ENCODE measurements at regions not wholly inside any gene's neighbourhood (a gene's known extent, or its start where the extent isn't known, plus 50 kb on each side); places are given as distances from the start of the nearest gene placed in this dataset.

DNA sequence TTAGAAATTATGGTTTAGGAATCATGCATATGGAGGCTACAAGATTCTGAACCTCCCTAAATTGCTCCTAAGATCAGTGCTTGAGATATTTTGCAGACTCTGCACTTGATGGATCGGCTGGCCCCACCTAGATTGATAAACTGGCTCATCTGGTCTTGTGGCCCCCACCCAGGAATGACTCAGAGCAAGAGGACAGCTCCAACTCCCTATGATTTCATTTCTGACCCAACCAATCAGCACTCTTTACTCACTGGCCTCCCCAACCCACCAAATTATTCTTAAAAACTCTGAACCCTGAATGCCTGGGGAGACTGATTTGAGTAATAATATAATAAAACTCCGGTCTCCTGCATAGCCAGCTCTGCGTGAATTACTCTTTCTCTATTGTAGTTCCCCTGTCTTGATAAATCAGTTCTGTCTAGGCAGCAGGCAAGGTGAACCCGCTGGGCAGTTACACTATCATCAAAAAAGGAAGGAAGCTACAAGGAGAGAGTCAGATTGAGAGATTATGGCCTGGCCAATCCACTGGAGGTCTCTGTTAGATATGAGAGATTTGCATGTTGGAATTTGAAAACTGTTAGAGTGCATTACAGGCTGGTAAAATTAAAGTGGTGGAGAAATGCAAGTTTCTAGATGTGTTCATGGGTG, 245.8 kb downstream of the CSNK2A3 start:
- TF ChIP-seq, protein P1, sequence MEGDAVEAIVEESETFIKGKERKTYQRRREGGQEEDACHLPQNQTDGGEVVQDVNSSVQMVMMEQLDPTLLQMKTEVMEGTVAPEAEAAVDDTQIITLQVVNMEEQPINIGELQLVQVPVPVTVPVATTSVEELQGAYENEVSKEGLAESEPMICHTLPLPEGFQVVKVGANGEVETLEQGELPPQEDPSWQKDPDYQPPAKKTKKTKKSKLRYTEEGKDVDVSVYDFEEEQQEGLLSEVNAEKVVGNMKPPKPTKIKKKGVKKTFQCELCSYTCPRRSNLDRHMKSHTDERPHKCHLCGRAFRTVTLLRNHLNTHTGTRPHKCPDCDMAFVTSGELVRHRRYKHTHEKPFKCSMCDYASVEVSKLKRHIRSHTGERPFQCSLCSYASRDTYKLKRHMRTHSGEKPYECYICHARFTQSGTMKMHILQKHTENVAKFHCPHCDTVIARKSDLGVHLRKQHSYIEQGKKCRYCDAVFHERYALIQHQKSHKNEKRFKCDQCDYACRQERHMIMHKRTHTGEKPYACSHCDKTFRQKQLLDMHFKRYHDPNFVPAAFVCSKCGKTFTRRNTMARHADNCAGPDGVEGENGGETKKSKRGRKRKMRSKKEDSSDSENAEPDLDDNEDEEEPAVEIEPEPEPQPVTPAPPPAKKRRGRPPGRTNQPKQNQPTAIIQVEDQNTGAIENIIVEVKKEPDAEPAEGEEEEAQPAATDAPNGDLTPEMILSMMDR (conservative IDR thresholded peaks at IDR 0.05; ENCODE audit: low read depth, low read length): no peak
- H3K4me3 ChIP-seq (ENCODE audit: low read length): no peak overlapping the region
- no peak for DNase-seq (ENCODE audit: low read depth)

DNA sequence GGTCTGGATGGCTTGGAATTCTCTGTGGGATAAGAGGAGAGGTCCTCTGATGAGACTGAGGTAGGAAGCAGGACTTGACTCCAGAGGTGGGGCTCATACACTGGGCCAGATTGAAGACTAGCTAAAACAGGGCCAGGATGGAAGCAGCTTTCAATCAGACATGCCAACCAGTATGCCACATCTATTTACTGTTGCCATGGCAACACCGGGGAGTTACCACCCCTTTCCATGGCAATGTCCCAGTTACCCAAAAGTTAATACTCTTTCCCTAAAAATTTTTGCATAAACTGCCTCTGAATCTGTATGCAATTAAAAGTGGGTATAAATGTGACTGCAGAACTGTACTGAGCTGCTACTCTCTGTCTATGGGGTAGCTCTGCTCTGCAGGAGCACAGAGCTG, 247.5 kb upstream of the ZBED5 start:
- H3K4me3 ChIP-seq (ENCODE audit: low read length): no peak overlapping the region
- TF ChIP-seq, protein P1 (conservative IDR thresholded peaks at IDR 0.05; ENCODE audit: low read depth, low read length): no peak
- no peak for DNase-seq (ENCODE audit: low read depth)

DNA sequence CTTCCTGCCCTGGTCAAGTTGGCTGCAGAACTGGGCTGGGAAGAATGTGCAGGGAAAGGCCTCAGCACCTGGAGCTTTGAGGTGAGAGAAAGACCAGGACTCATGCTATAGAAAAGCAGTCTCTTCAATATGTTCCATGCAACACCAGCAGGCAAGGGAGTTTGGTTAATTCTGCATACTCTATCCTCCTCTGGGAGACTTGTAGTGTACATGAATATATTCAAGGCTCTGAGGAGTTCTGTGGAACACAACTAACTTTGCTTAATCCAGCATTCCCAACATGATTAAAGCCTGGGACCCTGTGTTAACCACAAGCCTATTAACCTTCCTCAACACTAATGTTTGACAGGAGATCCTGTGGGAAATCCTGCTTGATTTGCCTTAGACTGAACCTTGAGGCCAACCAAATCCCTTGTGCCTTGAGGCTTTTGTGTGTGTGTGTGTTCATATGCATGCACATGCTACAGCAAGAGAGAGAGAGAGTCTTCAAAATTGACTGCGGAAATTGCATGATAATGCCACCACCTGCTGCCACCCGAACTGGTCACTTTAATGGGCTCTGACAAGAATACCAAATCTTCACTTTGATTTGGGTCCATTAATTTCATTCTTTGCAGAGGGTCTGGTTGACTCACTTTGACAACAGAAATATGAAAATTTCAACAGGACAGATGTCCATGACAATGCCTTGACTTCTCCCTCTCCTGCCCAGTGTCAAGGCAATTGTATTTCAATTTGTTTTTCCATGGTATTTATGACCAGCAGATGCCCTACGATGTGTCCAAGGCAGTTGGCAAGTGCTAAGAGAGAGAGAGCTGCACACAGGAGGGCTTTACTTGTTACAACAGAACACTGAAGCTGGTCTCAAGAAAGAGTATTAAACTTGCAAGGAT, 238.2 kb upstream of the ZBED5 start:
- no peak overlapping the region for H3K4me3 ChIP-seq (ENCODE audit: low read length)
- DNase-seq (ENCODE audit: low read depth): peak; percentile 90
- TF ChIP-seq, protein P1 (conservative IDR thresholded peaks at IDR 0.05; ENCODE audit: low read depth, low read length): no peak

DNA sequence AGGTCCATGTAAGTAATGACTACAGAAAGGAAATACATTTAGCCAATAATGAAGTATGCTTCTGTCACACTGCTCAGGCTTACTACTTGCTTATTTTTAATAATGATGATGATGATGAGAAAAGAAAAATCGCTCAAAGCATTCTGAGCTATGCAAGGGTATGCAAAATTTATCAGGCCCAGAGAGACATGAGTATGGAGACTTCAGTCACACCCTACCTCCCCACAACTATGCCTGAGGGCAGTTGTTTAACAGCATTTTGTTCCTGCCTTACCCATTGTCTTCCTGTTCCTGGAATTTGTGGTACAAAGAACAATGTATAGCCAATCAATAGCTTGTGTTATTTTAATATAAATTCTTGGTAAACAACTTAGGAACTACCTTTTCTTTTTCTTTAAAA, 232.6 kb upstream of the ZBED5 start:
- DNase-seq (ENCODE audit: low read depth): no peak
- H3K4me3 ChIP-seq (ENCODE audit: low read length): no peak overlapping the region
- TF ChIP-seq, protein P1 (conservative IDR thresholded peaks at IDR 0.05; ENCODE audit: low read depth, low read length): no peak

DNA sequence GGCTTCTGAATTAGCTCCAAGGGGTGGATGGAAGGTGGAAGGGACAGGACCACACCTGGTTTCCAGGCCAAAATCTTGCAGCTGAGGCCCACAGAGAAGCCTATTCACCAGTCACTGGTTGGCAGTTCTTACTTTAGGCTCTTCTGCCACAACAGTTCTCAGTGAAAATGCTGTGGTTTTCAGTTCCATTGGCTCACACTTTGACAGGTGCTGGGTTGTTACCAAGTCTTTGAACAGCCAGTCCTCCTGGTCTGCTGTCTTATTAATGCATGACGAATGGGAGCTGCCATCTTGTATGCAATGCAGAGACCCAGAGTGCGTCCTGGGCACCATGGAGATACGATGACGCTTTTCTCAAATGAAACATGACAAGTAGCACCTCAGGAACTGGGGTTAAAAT, 232.0 kb upstream of the ZBED5 start:
- no peak for DNase-seq (ENCODE audit: low read depth)
- no peak overlapping the region for H3K4me3 ChIP-seq (ENCODE audit: low read length)
- TF ChIP-seq, protein P1 (conservative IDR thresholded peaks at IDR 0.05; ENCODE audit: low read depth, low read length): no peak

DNA sequence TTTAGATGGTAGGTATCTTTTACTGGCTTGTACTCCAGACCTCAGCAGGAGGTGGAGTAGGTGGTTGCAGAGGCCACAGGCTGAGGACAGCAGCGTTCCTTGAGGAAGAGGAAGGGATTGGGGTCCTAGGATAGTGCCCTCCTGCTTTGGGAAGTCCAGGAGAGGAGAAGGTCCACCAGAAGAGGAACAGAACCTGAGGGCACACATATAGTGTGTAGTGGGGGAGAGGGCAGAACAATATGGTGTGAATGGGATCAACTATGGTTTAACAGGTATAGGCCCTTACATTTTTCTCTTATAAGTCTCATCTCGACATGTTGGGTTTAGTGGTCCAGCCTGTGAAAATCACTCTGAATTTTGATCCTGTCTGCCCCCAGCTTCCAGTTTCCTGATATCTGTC, 229.1 kb upstream of the ZBED5 start:
- TF ChIP-seq, protein P1 (conservative IDR thresholded peaks at IDR 0.05; ENCODE audit: low read depth, low read length): no peak
- no peak for DNase-seq (ENCODE audit: low read depth)
- H3K4me3 ChIP-seq (ENCODE audit: low read length): no peak overlapping the region

DNA sequence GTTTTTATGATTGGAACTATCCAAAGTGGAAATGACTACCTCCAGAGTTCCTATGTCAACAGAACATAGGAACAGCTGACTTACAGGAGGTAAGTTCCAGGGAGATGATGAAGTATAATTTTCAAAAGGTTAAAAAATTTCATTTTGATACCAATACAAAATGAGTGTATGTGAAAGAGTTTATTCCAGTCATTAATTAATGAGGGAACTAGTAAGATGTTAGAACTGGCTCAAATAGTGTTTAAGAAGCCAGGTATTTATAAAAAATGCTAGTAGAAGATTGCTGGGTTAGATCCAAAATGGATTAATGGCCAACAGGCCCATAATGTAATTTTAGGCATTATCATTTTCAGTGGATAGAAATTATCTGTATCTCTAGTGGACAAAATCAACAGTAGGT, 227.7 kb upstream of the ZBED5 start:
- no peak for DNase-seq (ENCODE audit: low read depth)
- no peak overlapping the region for H3K4me3 ChIP-seq (ENCODE audit: low read length)
- TF ChIP-seq, protein P1 (conservative IDR thresholded peaks at IDR 0.05; ENCODE audit: low read depth, low read length): no peak
